ENCODE measurements at regions not wholly inside any gene's neighbourhood (a gene's known extent, or its start where the extent isn't known, plus 50 kb on each side); places are given as distances from the start of the nearest gene placed in this dataset.

- no peak overlapping the region for H3K9ac ChIP-seq (ENCODE audit: low read length)
- no peaks in the 10 kb centered on the region for H4K20me1 ChIP-seq (ENCODE audit: insufficient read depth, low read length)
- no peak overlapping the region for H2AFZ ChIP-seq (ENCODE audit: low read depth, low read length)
- H3K79me2 ChIP-seq (ENCODE audit: low read length) = no peaks in the 10 kb centered on the region
- no peak overlapping the region for H3K4me2 ChIP-seq (ENCODE audit: low read length)
- TF ChIP-seq EZH2phosphoT487 (IDR thresholded peaks at IDR 0.05; ENCODE audit: low read depth) = no peak
- TF ChIP-seq, protein P1, sequence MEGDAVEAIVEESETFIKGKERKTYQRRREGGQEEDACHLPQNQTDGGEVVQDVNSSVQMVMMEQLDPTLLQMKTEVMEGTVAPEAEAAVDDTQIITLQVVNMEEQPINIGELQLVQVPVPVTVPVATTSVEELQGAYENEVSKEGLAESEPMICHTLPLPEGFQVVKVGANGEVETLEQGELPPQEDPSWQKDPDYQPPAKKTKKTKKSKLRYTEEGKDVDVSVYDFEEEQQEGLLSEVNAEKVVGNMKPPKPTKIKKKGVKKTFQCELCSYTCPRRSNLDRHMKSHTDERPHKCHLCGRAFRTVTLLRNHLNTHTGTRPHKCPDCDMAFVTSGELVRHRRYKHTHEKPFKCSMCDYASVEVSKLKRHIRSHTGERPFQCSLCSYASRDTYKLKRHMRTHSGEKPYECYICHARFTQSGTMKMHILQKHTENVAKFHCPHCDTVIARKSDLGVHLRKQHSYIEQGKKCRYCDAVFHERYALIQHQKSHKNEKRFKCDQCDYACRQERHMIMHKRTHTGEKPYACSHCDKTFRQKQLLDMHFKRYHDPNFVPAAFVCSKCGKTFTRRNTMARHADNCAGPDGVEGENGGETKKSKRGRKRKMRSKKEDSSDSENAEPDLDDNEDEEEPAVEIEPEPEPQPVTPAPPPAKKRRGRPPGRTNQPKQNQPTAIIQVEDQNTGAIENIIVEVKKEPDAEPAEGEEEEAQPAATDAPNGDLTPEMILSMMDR (IDR thresholded peaks at IDR 0.05; ENCODE audit: low read depth, low read length) = no peak
- H3K27me3 ChIP-seq (ENCODE audit: low read depth, low read length) = no peaks in the 10 kb centered on the region
- no peak overlapping the region for H3K27ac ChIP-seq (ENCODE audit: low read length)
- no peaks in the 10 kb centered on the region for H3K36me3 ChIP-seq (replicated peaks; ENCODE audit: low read depth, low read length)
- H3K9me3 ChIP-seq (ENCODE audit: insufficient read depth, low read length) = no peaks in the 10 kb centered on the region
- no peak overlapping the region for H3K4me3 ChIP-seq (ENCODE audit: low read length)
- no peaks in the 10 kb centered on the region for H3K4me1 ChIP-seq (ENCODE audit: low read length)
Observed at GRCh38 chr2:192292478-192292877, 97.7 kb upstream of the TMEFF2 start.

GRCh38 chr2:192288295-192288694 lies 93.6 kb upstream of the TMEFF2 start:
- H3K9me3 ChIP-seq (ENCODE audit: insufficient read depth, low read length) = no peaks in the 10 kb centered on the region
- TF ChIP-seq, protein P1 (IDR thresholded peaks at IDR 0.05; ENCODE audit: low read depth, low read length) = no peak
- TF ChIP-seq EZH2phosphoT487 (IDR thresholded peaks at IDR 0.05; ENCODE audit: low read depth) = no peak
- no peaks in the 10 kb centered on the region for H3K27me3 ChIP-seq (ENCODE audit: low read depth, low read length)
- no peak overlapping the region for H3K27ac ChIP-seq (ENCODE audit: low read length)
- no peak overlapping the region for H3K9ac ChIP-seq (ENCODE audit: low read length)
- H3K4me2 ChIP-seq (ENCODE audit: low read length) = no peak overlapping the region
- H3K4me1 ChIP-seq (ENCODE audit: low read length) = no peaks in the 10 kb centered on the region
- H4K20me1 ChIP-seq (ENCODE audit: insufficient read depth, low read length) = no peaks in the 10 kb centered on the region
- H3K4me3 ChIP-seq (ENCODE audit: low read length) = no peak overlapping the region
- no peaks in the 10 kb centered on the region for H3K36me3 ChIP-seq (replicated peaks; ENCODE audit: low read depth, low read length)
- H2AFZ ChIP-seq (ENCODE audit: low read depth, low read length) = no peak overlapping the region
- no peaks in the 10 kb centered on the region for H3K79me2 ChIP-seq (ENCODE audit: low read length)

DNA sequence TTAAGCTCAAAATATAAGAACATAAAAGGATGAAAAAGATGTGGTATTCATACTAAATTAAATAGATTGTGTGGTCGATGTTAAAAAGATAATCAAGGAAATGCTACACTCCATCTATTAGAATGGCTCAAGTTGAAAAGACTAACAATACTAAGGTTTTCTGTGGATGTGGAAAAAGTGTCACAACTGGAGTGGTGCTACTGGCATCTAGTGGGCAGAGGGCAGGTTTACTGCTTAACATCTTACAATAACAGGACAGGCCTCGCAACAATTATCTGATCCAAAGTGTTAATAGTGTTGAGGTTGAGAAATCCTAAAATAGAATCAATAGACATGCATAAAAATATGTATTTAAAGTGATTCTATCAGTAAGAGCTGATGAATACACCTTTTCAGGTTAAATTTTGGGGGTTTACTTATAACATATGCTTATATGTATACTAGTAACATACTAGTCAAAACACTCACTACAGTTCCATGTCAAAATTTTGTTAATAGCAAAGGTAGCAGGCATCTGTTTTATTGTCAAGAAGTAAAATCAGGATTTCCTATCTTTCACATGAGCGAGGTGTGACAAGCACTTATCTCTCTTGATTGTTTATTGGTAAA lies 91.5 kb upstream of the TMEFF2 start:
- Histone ChIP-seq H3K27me3 (ENCODE audit: low read depth, low read length) (no peaks in the 10 kb centered on the region), H3K79me2 (ENCODE audit: low read length) (no peaks in the 10 kb centered on the region), H3K36me3 (replicated peaks; ENCODE audit: low read depth, low read length) (no peaks in the 10 kb centered on the region), H4K20me1 (ENCODE audit: insufficient read depth, low read length) (no peaks in the 10 kb centered on the region), H2AFZ (ENCODE audit: low read depth, low read length) (no peak overlapping the region), H3K4me2 (ENCODE audit: low read length) (no peak overlapping the region), H3K9ac (ENCODE audit: low read length) (no peak overlapping the region), H3K27ac (ENCODE audit: low read length) (no peak overlapping the region), H3K4me1 (ENCODE audit: low read length) (no peaks in the 10 kb centered on the region), H3K9me3 (ENCODE audit: insufficient read depth, low read length) (no peaks in the 10 kb centered on the region), H3K4me3 (ENCODE audit: low read length) (no peak overlapping the region)
- TF ChIP-seq, protein P1 (IDR thresholded peaks at IDR 0.05; ENCODE audit: low read depth, low read length) = peak; percentile 73
- no peak for TF ChIP-seq EZH2phosphoT487 (IDR thresholded peaks at IDR 0.05; ENCODE audit: low read depth)

- Histone ChIP-seq H3K4me3 (ENCODE audit: low read length) (no peak overlapping the region), H3K9ac (ENCODE audit: low read length) (no peak overlapping the region), H3K4me1 (ENCODE audit: low read length) (no peaks in the 10 kb centered on the region), H3K27ac (ENCODE audit: low read length) (no peak overlapping the region), H3K4me2 (ENCODE audit: low read length) (no peak overlapping the region), H3K36me3 (replicated peaks; ENCODE audit: low read depth, low read length) (no peaks in the 10 kb centered on the region), H2AFZ (ENCODE audit: low read depth, low read length) (no peak overlapping the region), H3K27me3 (ENCODE audit: low read depth, low read length) (no peaks in the 10 kb centered on the region), H3K79me2 (ENCODE audit: low read length) (no peaks in the 10 kb centered on the region), H3K9me3 (ENCODE audit: insufficient read depth, low read length) (no peaks in the 10 kb centered on the region), H4K20me1 (ENCODE audit: insufficient read depth, low read length) (no peaks in the 10 kb centered on the region)
- TF ChIP-seq EZH2phosphoT487 (IDR thresholded peaks at IDR 0.05; ENCODE audit: low read depth) = no peak
- TF ChIP-seq, protein P1 (IDR thresholded peaks at IDR 0.05; ENCODE audit: low read depth, low read length) = no peak
Observed at GRCh38 chr2:192283450-192283849, 88.7 kb upstream of the TMEFF2 start.
